GM12864 (cell line): ENCODE measurements at regions not wholly inside any gene's neighbourhood (a gene's known extent, or its start where the extent isn't known, plus 50 kb on each side); places are given as distances from the start of the nearest gene placed in this dataset.
"Not testable (repeated sequence)": the region's sequence is repeated elsewhere in the genome, so short reads cannot be mapped to it uniquely, and the experiment has no call there.

Experiments
- DNase-seq: peaks from one replicate; pipeline ENCODE4 v3.0.0-alpha.2; 2011; ENCODE audit warnings: low read depth
- H3K4me3 ChIP-seq: 2 replicates; pipeline ENCODE4 v1.5.1; 2011; ENCODE audit warnings: mild to moderate bottlenecking, low read depth, low read length, control low read depth
- TF ChIP-seq, protein P1 (sequence below): IDR thresholded peaks from 2 replicates; pipeline ENCODE4 v1.5.1; 2011; ENCODE audit warnings: low read depth, mild to moderate bottlenecking, moderate library complexity, low read length, control low read depth, inconsistent platforms; ENCODE audit errors: missing control alignments

DNA sequence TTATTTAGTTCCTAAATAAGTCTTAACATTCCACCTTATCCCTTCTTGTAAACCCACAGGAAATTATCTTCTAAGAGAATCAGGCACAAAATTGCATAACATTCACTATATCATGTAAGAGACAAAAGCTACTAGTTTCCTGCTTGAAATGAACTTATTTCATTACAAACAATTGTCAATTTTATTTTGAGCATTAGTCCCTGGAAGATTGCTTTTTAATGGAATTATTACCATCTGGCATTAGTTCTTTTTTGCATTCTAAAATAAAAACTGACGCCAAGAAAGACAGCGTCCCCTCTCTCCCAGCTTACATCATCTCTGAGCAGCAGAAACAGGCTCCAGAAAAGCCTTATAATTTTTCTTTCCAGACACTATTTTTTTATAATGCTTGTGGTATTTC lies 121.8 kb downstream of the NOC3L start:
- DNase-seq = no peak
- H3K4me3 ChIP-seq = no peak overlapping the region
- TF ChIP-seq, protein P1, sequence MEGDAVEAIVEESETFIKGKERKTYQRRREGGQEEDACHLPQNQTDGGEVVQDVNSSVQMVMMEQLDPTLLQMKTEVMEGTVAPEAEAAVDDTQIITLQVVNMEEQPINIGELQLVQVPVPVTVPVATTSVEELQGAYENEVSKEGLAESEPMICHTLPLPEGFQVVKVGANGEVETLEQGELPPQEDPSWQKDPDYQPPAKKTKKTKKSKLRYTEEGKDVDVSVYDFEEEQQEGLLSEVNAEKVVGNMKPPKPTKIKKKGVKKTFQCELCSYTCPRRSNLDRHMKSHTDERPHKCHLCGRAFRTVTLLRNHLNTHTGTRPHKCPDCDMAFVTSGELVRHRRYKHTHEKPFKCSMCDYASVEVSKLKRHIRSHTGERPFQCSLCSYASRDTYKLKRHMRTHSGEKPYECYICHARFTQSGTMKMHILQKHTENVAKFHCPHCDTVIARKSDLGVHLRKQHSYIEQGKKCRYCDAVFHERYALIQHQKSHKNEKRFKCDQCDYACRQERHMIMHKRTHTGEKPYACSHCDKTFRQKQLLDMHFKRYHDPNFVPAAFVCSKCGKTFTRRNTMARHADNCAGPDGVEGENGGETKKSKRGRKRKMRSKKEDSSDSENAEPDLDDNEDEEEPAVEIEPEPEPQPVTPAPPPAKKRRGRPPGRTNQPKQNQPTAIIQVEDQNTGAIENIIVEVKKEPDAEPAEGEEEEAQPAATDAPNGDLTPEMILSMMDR = no peak

DNA sequence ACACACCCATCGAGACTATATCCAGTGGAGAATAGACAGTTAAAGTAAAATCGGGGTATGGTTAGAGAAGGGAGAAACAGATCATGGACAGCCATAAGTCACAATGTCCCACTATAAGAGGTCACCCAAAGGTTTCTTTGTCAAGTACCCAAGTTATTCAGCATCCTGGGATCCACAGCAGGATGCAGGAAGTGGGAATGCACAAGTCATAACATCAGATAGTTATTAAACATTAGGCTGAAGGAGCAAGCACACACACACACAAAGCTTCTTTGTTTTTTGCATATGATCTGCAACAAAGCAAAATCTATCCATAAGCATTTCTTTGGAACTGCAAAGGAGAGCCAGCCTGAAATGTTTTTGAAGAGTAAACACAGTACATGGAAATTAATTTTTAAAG lies 111.6 kb downstream of the NOC3L start:
- no peak for DNase-seq

DNA sequence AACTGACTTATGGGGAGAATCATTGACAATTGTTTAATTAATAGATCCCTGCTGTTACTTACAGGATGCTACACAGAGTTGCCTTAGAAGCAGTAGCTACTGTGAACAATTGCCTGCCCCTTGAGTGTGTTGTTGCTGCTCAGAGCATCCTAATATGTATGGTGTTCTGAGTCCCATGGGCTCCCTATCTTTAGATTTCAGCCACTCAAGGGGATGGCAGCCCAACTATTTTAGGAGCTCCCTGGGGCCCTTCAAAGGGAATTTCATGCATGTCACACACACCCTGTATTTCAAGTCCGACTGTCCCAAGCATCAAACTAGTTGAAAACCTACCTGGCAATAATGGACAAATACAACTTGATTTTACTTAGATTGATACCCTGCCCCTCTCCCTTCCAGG lies 111.2 kb downstream of the NOC3L start:
- no peak for DNase-seq
- TF ChIP-seq, protein P1 = no peak
- no peak overlapping the region for H3K4me3 ChIP-seq

More for the DNA sequence above, 111.6 kb downstream of the NOC3L start:
- H3K4me3 ChIP-seq = no peak overlapping the region
- TF ChIP-seq, protein P1 = no peak

DNA sequence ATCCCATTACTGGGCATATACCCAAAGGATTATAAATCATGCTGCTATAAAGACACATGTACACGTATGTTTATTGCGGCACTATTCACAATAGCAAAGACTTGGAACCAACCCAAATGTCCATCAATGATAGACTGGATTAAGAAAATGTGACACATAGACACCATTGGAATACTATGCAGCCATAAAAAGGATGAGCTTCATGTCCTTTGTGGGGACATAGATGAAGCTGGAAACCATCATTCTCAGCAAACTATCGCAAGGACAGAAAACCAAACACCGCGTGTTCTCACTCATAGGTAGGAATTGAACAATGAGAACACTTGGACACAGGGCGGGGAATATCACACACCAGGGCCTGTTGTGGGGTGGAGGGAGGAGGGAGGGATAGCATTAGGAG lies 105.3 kb downstream of the NOC3L start:
- not testable (repeated sequence) for DNase-seq, H3K4me3 ChIP-seq

DNA sequence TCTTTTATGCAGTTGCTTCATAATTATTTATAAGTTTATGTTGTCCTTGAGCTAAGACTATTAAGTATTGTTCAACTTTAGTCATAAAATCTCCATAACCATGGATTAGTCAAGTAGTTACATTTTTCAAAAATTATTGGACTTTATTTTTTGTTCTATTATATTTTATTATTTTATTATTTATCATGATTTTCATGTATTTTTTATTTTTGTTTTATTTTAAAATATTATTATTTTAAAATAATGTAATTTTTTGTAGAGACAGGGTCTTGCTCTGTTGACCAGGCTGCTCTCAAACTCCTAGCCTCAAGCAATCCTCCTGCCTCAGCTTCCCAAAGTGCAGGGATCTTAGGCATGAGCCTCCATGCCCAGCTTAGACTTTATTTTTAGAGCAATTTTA lies 102.3 kb downstream of the NOC3L start:
- no peak for DNase-seq
- TF ChIP-seq, protein P1 = no peak
- H3K4me3 ChIP-seq = no peak overlapping the region

DNA sequence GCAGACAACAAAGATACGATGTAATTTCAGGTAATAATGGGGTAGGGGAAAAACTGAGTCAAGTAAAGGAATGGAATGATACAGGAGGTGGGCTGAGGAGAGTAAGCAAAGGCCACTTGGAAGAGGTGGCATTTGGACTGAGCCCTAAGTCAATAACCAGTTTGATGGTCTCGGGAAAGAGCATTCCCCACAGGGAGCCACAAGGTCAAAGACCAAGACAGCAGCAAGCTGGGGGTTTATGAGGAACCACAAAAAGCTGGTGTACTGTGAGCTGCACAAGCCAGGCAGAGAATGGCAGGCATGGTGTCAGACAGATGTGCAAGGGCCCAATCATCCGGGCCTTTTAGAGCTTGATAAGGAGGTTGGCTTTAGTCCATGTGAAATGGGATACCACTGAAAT lies 98.7 kb downstream of the NOC3L start:
- TF ChIP-seq, protein P1 = no peak
- no peak for DNase-seq
- no peak overlapping the region for H3K4me3 ChIP-seq

DNA sequence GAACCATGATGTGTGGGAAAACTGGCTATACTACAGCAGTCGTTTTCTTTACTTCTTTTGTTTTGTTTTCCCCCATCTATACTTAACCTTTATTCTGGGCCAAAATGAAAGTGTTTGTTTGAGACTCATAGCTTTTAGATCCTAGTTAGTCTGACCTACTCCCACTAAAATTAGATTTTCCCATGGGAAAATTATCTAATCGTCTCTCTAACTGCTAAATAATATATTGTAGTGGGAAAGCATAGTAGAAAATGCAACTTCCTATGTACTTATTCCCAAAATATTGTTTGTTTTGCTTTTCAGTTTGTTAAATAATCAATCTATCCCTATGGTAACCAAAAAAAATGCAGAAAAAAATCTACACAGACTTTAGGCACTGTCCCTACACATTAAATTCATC lies 96.6 kb downstream of the NOC3L start:
- no peak overlapping the region for H3K4me3 ChIP-seq
- TF ChIP-seq, protein P1 = no peak
- DNase-seq = no peak

DNA sequence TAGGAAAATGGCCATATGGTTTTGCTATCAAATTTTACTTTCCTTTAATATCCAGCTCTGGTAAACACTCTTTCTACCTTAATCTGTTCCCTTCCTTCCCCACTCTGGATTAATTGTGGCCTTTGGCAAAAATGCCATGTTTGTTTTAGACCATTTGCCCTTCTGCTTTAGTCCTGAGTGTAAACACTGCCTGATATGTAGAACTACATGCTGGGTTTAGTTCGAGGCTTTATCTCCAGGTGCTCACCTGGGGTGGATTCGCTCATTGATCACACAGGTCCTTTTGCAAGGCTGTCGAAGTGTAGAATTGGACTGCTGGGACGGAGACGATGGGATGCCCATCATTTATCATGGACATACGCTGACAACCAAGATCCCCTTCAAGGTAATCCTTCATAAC lies 94.1 kb downstream of the NOC3L start:
- H3K4me3 ChIP-seq = no peak overlapping the region
- TF ChIP-seq, protein P1 = no peak
- DNase-seq = no peak
